Tibial nerve (tissue), 4 donors: ENCODE measurements at regions not wholly inside any gene's neighbourhood (a gene's known extent, or its start where the extent isn't known, plus 50 kb on each side); places are given as distances from the start of the nearest gene placed in this dataset.

ENCODE experiments used
- DNase-seq, 2 donors: peaks; one replicate each; pipeline ENCODE4 v3.0.0-alpha.2; 2019; ENCODE audit warnings: low spot score in 2 of 2
- H3K27ac ChIP-seq, 4 donors: fragments of 200-600 bp; sonication (generic) in 3 of 4; one replicate each; pipeline ENCODE4 v1.5.1; 2017 to 2019; ENCODE audit warnings: mild to moderate bottlenecking in 1 of 4
- H3K27me3 ChIP-seq, 2 donors: fragments of 200-600 bp; sonication (generic) in 1 of 2; one replicate each; pipeline versions ENCODE4 v1.5.1 to v1.6.0; 2017 to 2019
- H3K36me3 ChIP-seq, 3 donors: fragments of 200-600 bp; sonication (generic); one replicate each; pipeline ENCODE4 v1.5.1; 2018 to 2019
- H3K4me1 ChIP-seq, 4 donors: fragments of 200-600 bp; sonication (generic) in 3 of 4; one replicate each; pipeline ENCODE4 v1.5.1; 2017 to 2019
- H3K4me3 ChIP-seq, 4 donors: fragments of 200-600 bp; sonication (generic) in 3 of 4; one replicate each; pipeline ENCODE4 v1.5.1; 2017 to 2019; ENCODE audit warnings: mild to moderate bottlenecking in 1 of 4, moderate library complexity in 1 of 4
- H3K9me3 ChIP-seq, 4 donors: fragments of 200-600 bp; sonication (generic) in 3 of 4; one replicate each; pipeline ENCODE4 v1.5.1; 2017 to 2019
- CTCF ChIP-seq, 5 experiments: fragments of 200-600 bp in 3 of 5; fragments of 450-650 bp in 2 of 5; sonication (generic) in 3 of 5; IDR thresholded peaks; one replicate each; pipeline ENCODE4 v1.5.1; 2016 to 2019; ENCODE audit warnings: antibody characterized with exemption in 5 of 5, mild to moderate bottlenecking in 3 of 5, moderate library complexity in 2 of 5
- EP300 ChIP-seq, 2 donors: sonication (generic); formaldehyde crosslinking; IDR thresholded peaks; one replicate each; pipeline ENCODE4 v1.6.1; 2017; ENCODE audit warnings: antibody characterized with exemption in 2 of 2, mild to moderate bottlenecking in 1 of 2
- POLR2A ChIP-seq, 2 donors: fragments of 450-650 bp; IDR thresholded peaks; one replicate each; pipeline ENCODE4 v1.6.1; 2017; ENCODE audit warnings: antibody characterized with exemption in 2 of 2, mild to moderate bottlenecking in 2 of 2, moderate library complexity in 2 of 2
- WGBS, 2 donors: methylation state at CpG; one replicate each; pipeline ENCODE4 v1.1.5; 2018; 5-methylcytosine and 5-hydroxymethylcytosine counted together

- Histone ChIP-seq H3K27ac (no peak overlapping the region), H3K4me1 (peaks cover 0 to 11% (median 0%) of the 10 kb centered on the region in 4 donors), H3K27me3 (no peaks in the 10 kb centered on the region), H3K36me3 (no peaks in the 10 kb centered on the region), H3K9me3 (no peaks in the 10 kb centered on the region), H3K4me3 (no peak overlapping the region)
- no peak for DNase-seq
- TF ChIP-seq EP300 (IDR thresholded peaks at IDR 0.05) (no peak), CTCF (IDR thresholded peaks at IDR 0.05) (no peak), POLR2A (IDR thresholded peaks at IDR 0.05) (no peak)
- 72 to 75% methylated on average over 4 of the region's 4 CpGs for WGBS, 2 donors
Observed at GRCh38 chr17:69815406-69815805, 259.6 kb upstream of the KCNJ16 start.

- Histone ChIP-seq H3K4me1 (peaks cover 0 to 9% (median 0%) of the 10 kb centered on the region in 4 donors), H3K27ac (no peak overlapping the region), H3K36me3 (no peaks in the 10 kb centered on the region), H3K9me3 (no peaks in the 10 kb centered on the region), H3K4me3 (no peak overlapping the region), H3K27me3 (no peaks in the 10 kb centered on the region)
- no peak for TF ChIP-seq POLR2A (IDR thresholded peaks at IDR 0.05)
- TF ChIP-seq CTCF (IDR thresholded peaks at IDR 0.05), result no peak
- TF ChIP-seq EP300 (IDR thresholded peaks at IDR 0.05), result no peak
- 66 to 67% methylated on average over 6 of the region's 6 CpGs for WGBS, 2 donors
- no peak for DNase-seq
Observed at GRCh38 chr17:69818467-69818866, 256.6 kb upstream of the KCNJ16 start.

GRCh38 chr17:69819316-69820087 lies 255.5 kb upstream of the KCNJ16 start:
- TF ChIP-seq CTCF (IDR thresholded peaks at IDR 0.05) (no peak), EP300 (IDR thresholded peaks at IDR 0.05) (no peak), POLR2A (IDR thresholded peaks at IDR 0.05) (no peak)
- H3K36me3 ChIP-seq, result no peaks in the 10 kb centered on the region
- H3K27ac ChIP-seq, result no peak overlapping the region
- no peaks in the 10 kb centered on the region for H3K27me3 ChIP-seq
- 56 to 61% methylated on average over 5 of the region's 5 CpGs for WGBS, 2 donors
- no peaks in the 10 kb centered on the region for H3K4me1 ChIP-seq
- no peak overlapping the region for H3K4me3 ChIP-seq
- no peak for DNase-seq
- H3K9me3 ChIP-seq, result no peaks in the 10 kb centered on the region

GRCh38 chr17:69820876-69821473 lies 254.1 kb upstream of the KCNJ16 start:
- no peak overlapping the region for H3K4me3 ChIP-seq
- no peak for DNase-seq
- WGBS, 2 donors, result 96% methylated on average over 2 to 6 of the region's 6 CpGs
- TF ChIP-seq EP300 (IDR thresholded peaks at IDR 0.05), result no peak
- TF ChIP-seq POLR2A (IDR thresholded peaks at IDR 0.05), result no peak
- no peak for TF ChIP-seq CTCF (IDR thresholded peaks at IDR 0.05)
- no peaks in the 10 kb centered on the region for H3K36me3 ChIP-seq
- H3K4me1 ChIP-seq, result no peaks in the 10 kb centered on the region
- H3K9me3 ChIP-seq, result no peaks in the 10 kb centered on the region
- no peak overlapping the region for H3K27ac ChIP-seq
- no peaks in the 10 kb centered on the region for H3K27me3 ChIP-seq

GRCh38 chr17:69822314-69822875 lies 252.6 kb upstream of the KCNJ16 start:
- H3K4me1 ChIP-seq, result no peaks in the 10 kb centered on the region
- H3K9me3 ChIP-seq, result no peaks in the 10 kb centered on the region
- 96% methylated on average over 8 of the region's 8 CpGs for WGBS, 2 donors
- no peak overlapping the region for H3K4me3 ChIP-seq
- TF ChIP-seq CTCF (IDR thresholded peaks at IDR 0.05), result no peak
- TF ChIP-seq EP300 (IDR thresholded peaks at IDR 0.05), result no peak
- TF ChIP-seq POLR2A (IDR thresholded peaks at IDR 0.05), result no peak
- no peak for DNase-seq
- H3K27me3 ChIP-seq, result no peaks in the 10 kb centered on the region
- no peaks in the 10 kb centered on the region for H3K36me3 ChIP-seq
- no peak overlapping the region for H3K27ac ChIP-seq
